ENCODE measurements at regions not wholly inside any gene's neighbourhood (a gene's known extent, or its start where the extent isn't known, plus 50 kb on each side); places are given as distances from the start of the nearest gene placed in this dataset.
"Not testable (repeated sequence)": the region's sequence is repeated elsewhere in the genome, so short reads cannot be mapped to it uniquely, and the experiment has no call there.

GRCh38 chr13:99774644-99775043 is 196.9 kb downstream of the ZIC5 start:
- DNase-seq (ENCODE audit: low spot score), result no peak

GRCh38 chr13:99768986-99769385 is 202.6 kb downstream of the ZIC5 start:
- no peak for DNase-seq (ENCODE audit: low spot score)

- DNase-seq (ENCODE audit: low spot score), result no peak
Measured at GRCh38 chr13:99766641-99767045, 204.9 kb downstream of the ZIC5 start.

GRCh38 chr13:99765869-99766268 is 205.7 kb downstream of the ZIC5 start:
- no peak for DNase-seq (ENCODE audit: low spot score)

GRCh38 chr13:99760456-99760855 is 211.1 kb downstream of the ZIC5 start:
- no peak for DNase-seq (ENCODE audit: low spot score)

- no peak for DNase-seq (ENCODE audit: low spot score)
Measured at GRCh38 chr13:99759163-99759552, 212.4 kb downstream of the ZIC5 start.

- no peak for DNase-seq (ENCODE audit: low spot score)
Measured at GRCh38 chr13:99758460-99759162, 213.0 kb downstream of the ZIC5 start.

GRCh38 chr13:99757756-99758459 is 213.7 kb downstream of the ZIC5 start:
- DNase-seq (ENCODE audit: low spot score), result no peak

GRCh38 chr13:99756281-99756680 is 215.3 kb downstream of the ZIC5 start:
- DNase-seq (ENCODE audit: low spot score), result no peak

GRCh38 chr13:99754750-99755149 is 216.8 kb downstream of the ZIC5 start:
- DNase-seq (ENCODE audit: low spot score), result not testable (repeated sequence)

- no peak for DNase-seq (ENCODE audit: low spot score)
Measured at GRCh38 chr13:99752373-99752772, 219.2 kb downstream of the ZIC5 start.

- no peak for DNase-seq (ENCODE audit: low spot score)
Measured at GRCh38 chr13:99751517-99752199, 219.9 kb downstream of the ZIC5 start.

- no peak for DNase-seq (ENCODE audit: low spot score)
Measured at GRCh38 chr13:99750951-99751350, 220.6 kb downstream of the ZIC5 start.

- no peak for DNase-seq (ENCODE audit: low spot score)
Measured at GRCh38 chr13:99749271-99750019, 222.1 kb downstream of the ZIC5 start.

GRCh38 chr13:99747403-99747710 is 224.2 kb downstream of the ZIC5 start:
- no peak for DNase-seq (ENCODE audit: low spot score)

GRCh38 chr13:99746637-99747402 is 224.7 kb downstream of the ZIC5 start:
- no peak for DNase-seq (ENCODE audit: low spot score)

GRCh38 chr13:99743094-99743493 is 228.5 kb downstream of the ZIC5 start:
- DNase-seq (ENCODE audit: low spot score), result no peak

GRCh38 chr13:99741960-99742359 is 229.6 kb downstream of the ZIC5 start:
- no peak for DNase-seq (ENCODE audit: low spot score)

GRCh38 chr13:99740251-99740979 is 231.2 kb downstream of the ZIC5 start:
- no peak for DNase-seq (ENCODE audit: low spot score)

- no peak for DNase-seq (ENCODE audit: low spot score)
Measured at GRCh38 chr13:99738626-99739025, 232.9 kb downstream of the ZIC5 start.

All from hepatic stellate cell (primary cell).